Fibroblast of upper back skin (primary cell): ENCODE measurements at regions not wholly inside any gene's neighbourhood (a gene's known extent, or its start where the extent isn't known, plus 50 kb on each side); places are given as distances from the start of the nearest gene placed in this dataset.
A peak's percentile ranks its signal among the peaks of the same experiment; 100 is the strongest.
"Not testable (repeated sequence)": the region's sequence is repeated elsewhere in the genome, so short reads cannot be mapped to it uniquely, and the experiment has no call there.

Experiments used
- DNase-seq: peaks from one replicate; pipeline ENCODE4 v3.0.0-alpha.2; 2013

GRCh38 chr12:86724716-86725115 is 468.5 kb upstream of the MGAT4C start:
- peak; percentile 86 for DNase-seq

- DNase-seq, result peak; percentile 34
These were observed 467.1 kb upstream of the MGAT4C start for GRCh38 chr12:86723326-86723725.

- peak; percentile 10 for DNase-seq
These were observed 465.7 kb upstream of the MGAT4C start for GRCh38 chr12:86721713-86722397.

GRCh38 chr12:86719381-86719780 is 463.2 kb upstream of the MGAT4C start:
- DNase-seq, result peak; percentile 69

- DNase-seq, result no peak
These were observed 456.9 kb upstream of the MGAT4C start for GRCh38 chr12:86713121-86713520.

GRCh38 chr12:86712425-86712843 is 456.2 kb upstream of the MGAT4C start:
- peak; percentile 98 for DNase-seq

GRCh38 chr12:86711731-86712130 is 455.5 kb upstream of the MGAT4C start:
- DNase-seq, result no peak

- DNase-seq, result peak; percentile 36
These were observed 453.9 kb upstream of the MGAT4C start for GRCh38 chr12:86710109-86710508.

- DNase-seq, result not testable (repeated sequence)
These were observed 452.8 kb upstream of the MGAT4C start for GRCh38 chr12:86709017-86709416.

GRCh38 chr12:86698641-86698980 is 442.4 kb upstream of the MGAT4C start:
- DNase-seq, result peak; percentile 93

GRCh38 chr12:86697916-86698640 is 441.9 kb upstream of the MGAT4C start:
- DNase-seq, result peak; percentile 22

- DNase-seq, result peak; percentile 80
These were observed 427.5 kb upstream of the MGAT4C start for GRCh38 chr12:86683568-86684304.

- DNase-seq, result no peak
These were observed 424.9 kb upstream of the MGAT4C start for GRCh38 chr12:86681060-86681459.

- no peak for DNase-seq
These were observed 419.0 kb upstream of the MGAT4C start for GRCh38 chr12:86675197-86675596.

GRCh38 chr12:86670986-86671385 is 414.8 kb upstream of the MGAT4C start:
- no peak for DNase-seq

GRCh38 chr12:86669010-86669409 is 412.8 kb upstream of the MGAT4C start:
- no peak for DNase-seq

- DNase-seq, result peak; percentile 58
These were observed 410.1 kb upstream of the MGAT4C start for GRCh38 chr12:86666316-86666715.

GRCh38 chr12:86663716-86664115 is 407.5 kb upstream of the MGAT4C start:
- peak; percentile 24 for DNase-seq

GRCh38 chr12:86663173-86663572 is 407.0 kb upstream of the MGAT4C start:
- no peak for DNase-seq

GRCh38 chr12:86662464-86662863 is 406.3 kb upstream of the MGAT4C start:
- DNase-seq, result no peak

GRCh38 chr12:86660488-86661147 is 404.4 kb upstream of the MGAT4C start:
- peak; percentile 90 for DNase-seq

GRCh38 chr12:86659985-86660384 is 403.8 kb upstream of the MGAT4C start:
- no peak for DNase-seq

- no peak for DNase-seq
These were observed 402.1 kb upstream of the MGAT4C start for GRCh38 chr12:86658303-86658702.
